RPMI8226 (cell line): ENCODE measurements at regions not wholly inside any gene's neighbourhood (a gene's known extent, or its start where the extent isn't known, plus 50 kb on each side); places are given as distances from the start of the nearest gene placed in this dataset.
"Not testable (repeated sequence)": the region's sequence is repeated elsewhere in the genome, so short reads cannot be mapped to it uniquely, and the experiment has no call there.

Source experiments
- DNase-seq: peaks from one replicate; pipeline ENCODE4 v3.0.0-alpha.2; 2015

DNA sequence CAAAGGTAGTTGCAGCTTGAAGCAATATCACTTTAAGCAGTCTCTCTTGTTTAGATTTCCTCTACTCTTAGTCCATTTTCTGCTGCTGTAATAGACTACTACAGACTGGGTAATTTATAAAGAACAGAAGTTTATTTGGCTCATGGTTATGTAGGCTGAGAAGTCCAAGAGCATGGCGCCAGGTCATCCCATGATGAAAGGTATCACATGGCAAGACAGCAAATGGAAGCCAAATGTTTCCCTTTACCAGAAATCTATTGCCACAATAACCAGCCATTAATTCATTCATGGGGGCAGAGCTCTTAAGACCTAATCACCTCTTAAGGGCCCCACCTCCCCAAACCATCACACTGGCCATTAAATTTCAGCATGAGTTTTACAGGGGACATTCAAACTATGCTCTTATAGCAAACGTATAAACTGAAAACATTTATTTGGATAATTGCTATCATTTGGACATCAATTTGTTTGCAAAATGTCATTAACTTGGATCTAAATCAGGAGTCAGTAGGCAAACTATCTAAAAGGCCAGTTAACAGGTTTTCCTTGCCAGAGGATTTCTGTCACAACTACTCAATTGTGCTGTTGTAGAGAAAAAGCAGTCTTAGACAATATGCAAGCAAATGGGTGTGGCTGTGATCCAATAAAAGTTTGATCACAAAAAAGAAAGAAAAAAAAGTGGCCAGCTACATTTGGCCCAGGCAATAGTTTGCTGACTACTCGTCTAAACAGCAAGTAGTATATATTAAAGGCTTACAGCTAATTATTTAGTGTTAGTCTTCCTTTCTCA lies 75.7 kb upstream of the GUCY1A1 start:
- DNase-seq = no peak

- DNase-seq = no peak
These were observed 78.2 kb upstream of the GUCY1A1 start for GRCh38 chr4:155588437-155588836.

DNA sequence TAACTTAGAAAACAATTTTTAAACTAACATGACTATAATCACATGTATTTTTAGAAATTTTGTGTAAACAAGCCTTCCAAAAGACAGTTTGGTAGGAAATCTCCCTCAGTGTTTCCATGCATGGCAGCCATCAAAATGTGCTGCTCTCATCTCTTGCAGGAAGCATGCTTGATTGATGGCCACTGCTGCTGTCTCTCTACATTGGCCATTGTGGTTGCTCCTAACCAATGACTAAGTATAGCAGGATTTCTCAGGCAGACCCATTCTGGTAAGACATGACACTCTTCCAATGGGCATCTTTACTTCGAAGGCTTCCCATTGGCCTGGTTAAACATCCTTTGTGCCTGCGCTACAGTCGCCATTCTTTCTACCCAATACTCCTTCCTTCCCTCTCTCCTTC lies 78.9 kb upstream of the GUCY1A1 start:
- DNase-seq = no peak

DNA sequence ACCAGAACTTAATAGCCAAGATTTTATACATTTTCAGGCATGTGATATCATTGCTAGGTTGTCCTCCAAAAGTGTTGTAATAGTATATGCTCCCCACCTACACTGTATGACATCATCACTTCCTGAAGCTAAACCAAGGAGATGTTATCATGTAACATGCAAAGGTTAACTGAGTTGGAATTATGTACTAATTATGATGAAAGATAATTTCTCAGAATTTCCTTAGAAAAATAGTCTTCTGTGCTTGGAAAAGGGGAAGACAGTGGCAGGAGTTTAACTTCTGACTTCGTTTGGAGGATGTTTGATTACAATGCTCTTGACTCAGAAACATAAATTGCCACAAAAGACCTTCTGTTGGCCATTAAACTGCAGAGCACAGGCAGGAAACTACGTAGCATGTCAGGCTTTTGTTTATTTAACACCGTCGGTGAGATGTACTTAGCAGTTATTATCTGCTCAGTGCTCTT lies 83.6 kb upstream of the GUCY1A1 start:
- no peak for DNase-seq

DNA sequence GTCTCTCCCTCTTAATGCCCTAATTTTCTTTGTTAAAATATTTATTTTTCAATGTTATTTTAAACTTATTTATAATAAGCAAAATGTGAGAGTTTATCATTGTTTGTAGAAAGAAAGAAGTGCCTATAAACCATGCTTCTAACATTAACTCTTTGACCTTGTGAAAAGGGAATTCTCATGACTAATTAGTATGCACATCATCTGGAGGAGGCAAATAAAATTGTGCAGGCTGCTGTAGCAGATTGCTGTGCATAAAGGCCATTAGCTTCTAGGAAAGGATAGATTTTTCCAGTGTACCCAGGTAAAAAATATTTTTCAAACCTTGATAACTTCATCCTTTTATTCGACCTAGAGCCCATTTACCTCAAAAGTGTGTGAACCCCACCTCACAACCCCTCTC lies 84.6 kb upstream of the GUCY1A1 start:
- DNase-seq = no peak

DNA sequence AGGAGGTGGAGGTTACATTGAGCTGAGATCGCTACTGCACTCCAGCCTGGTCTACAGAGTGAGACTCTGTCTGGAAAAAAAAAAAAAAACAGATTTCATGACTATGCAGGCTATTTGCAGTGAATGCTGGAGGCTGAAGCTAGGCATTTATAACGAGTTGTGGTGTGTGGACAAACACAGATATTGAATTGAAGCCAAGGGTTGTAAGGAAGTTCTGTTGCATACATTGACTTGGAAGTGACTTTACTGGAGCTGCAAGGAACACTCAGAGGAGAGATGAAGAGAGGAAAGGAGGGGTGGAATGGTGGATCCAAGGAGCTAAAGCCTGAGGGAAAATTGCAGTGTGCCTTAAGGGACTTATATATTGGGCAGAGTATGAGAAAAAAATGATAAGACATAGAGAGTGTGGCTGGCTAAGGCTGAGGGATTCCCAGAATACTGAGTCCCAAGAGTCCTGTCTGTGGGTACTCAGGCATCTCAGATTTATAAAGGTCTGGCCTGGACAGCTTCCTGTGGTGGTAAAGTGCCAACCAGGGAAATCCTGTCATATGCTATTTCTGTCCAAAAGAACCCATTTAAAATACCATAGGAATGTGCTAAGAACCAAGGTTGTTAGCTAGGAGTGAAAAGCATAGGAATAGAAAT lies 87.8 kb upstream of the GUCY1A1 start:
- no peak for DNase-seq

GRCh38 chr4:155578219-155578618 lies 88.4 kb upstream of the GUCY1A1 start:
- DNase-seq = no peak

GRCh38 chr4:155574329-155574728 lies 92.3 kb upstream of the GUCY1A1 start:
- DNase-seq = not testable (repeated sequence)

DNA sequence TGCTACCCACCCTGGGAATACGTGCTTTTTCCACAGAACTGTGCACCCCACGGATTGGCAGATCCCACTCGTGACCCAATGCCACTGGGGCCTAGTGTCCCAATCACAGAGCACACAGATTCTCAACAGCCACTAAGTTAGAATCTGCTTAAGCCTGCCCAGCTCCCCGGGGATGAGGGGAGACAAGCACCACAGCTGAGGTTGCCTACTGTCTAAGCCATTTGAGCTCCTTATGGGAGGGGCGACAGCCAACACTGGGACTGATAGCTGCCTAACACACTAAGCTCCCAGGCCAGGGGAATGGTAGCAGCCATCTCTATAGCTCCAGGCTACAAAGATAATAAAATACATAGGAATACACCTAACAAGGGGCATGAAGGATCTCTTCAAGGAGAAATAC lies 93.5 kb upstream of the GUCY1A1 start:
- no peak for DNase-seq

DNA sequence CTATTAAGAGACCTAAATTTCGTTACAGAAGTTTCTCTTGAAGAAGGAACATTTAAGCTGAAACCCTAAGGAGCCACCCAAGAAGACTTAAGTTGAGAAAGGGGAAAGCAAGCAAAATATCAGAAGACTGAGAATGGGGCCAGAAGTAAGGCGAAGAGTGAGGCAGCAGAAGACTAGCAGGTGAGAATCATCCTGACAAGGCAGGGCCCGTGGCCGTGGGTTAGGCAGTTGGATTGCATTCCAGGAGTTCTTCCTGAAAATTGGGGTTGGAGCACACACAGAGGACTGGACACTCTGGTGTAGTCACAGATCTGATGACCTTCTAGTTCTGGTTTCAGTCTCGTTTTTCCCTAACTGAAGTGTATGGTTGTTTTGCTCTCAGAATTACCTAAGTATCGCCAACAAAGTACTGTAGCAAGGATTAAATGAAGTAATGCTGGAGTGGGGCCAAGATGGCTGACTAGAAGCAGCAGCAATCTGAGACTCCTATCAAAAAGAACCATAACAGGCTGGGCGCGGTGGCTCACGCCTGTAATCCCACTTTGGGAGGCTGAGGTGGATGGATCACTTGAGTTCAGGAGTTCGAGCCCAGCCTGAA lies 94.4 kb upstream of the GUCY1A1 start:
- no peak for DNase-seq

GRCh38 chr4:155571184-155571944 lies 95.3 kb upstream of the GUCY1A1 start:
- no peak for DNase-seq

GRCh38 chr4:155570661-155571060 lies 96.0 kb upstream of the GUCY1A1 start:
- DNase-seq = no peak

- no peak for DNase-seq
These were observed 96.6 kb upstream of the GUCY1A1 start for GRCh38 chr4:155569960-155570515.

DNA sequence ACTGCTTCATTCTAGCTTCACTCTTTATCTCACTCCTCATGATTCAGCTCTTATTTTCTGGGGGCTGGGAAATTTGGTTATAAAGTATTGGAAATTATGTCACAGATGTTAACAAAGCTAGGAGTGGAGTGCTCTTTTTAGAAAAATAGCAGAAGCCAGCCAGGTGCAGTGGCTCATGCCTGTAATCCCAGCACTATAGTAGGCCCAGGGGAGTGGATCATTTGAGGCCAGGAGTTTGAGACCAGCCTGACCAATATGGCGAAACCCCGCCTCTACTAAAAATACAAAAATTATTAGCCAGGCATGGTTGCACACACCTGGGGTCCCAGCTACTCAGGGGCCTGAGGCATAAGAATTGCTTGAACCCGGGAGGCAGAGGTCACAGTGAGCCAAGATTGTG lies 97.2 kb upstream of the GUCY1A1 start:
- no peak for DNase-seq

DNA sequence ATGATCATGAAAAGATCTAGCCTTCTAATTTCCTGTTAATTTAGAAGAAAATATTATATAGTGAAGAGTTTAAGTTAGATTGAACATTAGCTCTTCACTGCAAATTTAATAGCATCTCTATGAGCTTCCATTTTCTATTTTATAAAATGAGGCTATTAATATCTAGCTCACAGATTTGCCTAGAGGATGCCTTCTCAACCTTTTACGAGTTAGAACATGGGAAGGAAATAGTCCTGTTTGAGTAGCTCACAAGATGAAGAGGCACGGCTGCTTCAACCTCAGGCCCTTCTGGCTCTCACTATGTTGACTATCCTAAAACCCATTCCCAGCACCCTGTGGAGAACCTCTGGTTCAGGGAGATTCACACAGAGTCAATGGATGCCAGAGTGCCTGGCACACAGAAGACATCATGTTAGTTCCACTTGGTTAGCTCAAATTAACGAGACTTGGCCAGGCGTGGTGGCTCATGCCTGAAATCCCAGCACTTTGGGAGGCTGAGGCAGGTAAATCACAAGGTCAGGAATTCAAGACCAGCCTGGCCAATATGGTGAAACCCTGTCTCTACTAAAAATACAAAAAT lies 97.9 kb upstream of the GUCY1A1 start:
- no peak for DNase-seq

DNA sequence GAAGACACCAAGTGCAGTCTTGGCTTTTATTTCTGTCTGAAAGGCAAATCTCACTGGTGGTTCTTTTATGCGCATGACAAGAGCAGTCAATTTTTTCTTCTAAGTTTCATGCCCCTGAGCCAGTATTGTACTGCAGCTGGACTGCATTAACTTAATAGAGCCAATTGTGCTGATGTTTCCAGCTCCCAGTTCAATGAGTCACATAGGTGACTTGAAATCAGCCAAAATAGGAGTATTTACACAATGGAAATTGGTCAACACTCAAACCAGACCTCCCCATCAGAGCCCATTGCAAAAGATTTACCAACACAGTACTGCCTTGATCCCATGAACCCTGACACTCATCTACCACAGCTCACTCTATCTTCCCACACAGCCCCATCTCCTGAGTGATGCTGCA lies 100.3 kb upstream of the GUCY1A1 start:
- no peak for DNase-seq

GRCh38 chr4:155565776-155566175 lies 100.9 kb upstream of the GUCY1A1 start:
- no peak for DNase-seq

DNA sequence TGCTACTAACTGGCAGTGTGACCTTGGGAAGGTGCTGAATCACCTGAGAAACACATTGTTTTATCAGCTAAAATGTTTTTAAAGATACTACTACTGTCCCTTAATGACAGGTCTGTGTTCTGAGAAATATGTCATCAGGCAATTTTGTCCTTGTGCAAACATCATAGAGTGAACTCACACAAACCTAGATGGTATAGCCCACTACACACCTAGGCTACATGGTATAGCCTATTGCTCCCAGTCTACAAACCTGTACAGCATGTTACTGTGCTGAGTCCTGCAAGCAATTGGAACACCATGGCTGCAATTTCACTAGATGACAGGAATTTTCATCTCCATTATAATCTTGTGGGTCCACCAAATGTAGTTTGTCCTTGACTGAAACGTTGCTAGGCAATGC lies 101.3 kb upstream of the GUCY1A1 start:
- no peak for DNase-seq

- no peak for DNase-seq
These were observed 101.8 kb upstream of the GUCY1A1 start for GRCh38 chr4:155564880-155565279.

- DNase-seq = no peak
These were observed 102.6 kb upstream of the GUCY1A1 start for GRCh38 chr4:155564086-155564485.

GRCh38 chr4:155559915-155560314 lies 106.7 kb upstream of the GUCY1A1 start:
- no peak for DNase-seq

- DNase-seq = no peak
These were observed 114.5 kb upstream of the GUCY1A1 start for GRCh38 chr4:155552180-155552579.

- no peak for DNase-seq
These were observed 118.5 kb upstream of the GUCY1A1 start for GRCh38 chr4:155548173-155548572.
